ENCODE measurements at regions not wholly inside any gene's neighbourhood (a gene's known extent, or its start where the extent isn't known, plus 50 kb on each side); places are given as distances from the start of the nearest gene placed in this dataset.

GRCh38 chr7:121525155-121525819 is 129.2 kb upstream of the FAM3C start:
- DNase-seq (ENCODE audit: low read depth), result no peak

GRCh38 chr7:121521711-121522400 is 125.7 kb upstream of the FAM3C start:
- DNase-seq (ENCODE audit: low read depth), result no peak

GRCh38 chr7:121520911-121521310 is 124.8 kb upstream of the FAM3C start:
- DNase-seq (ENCODE audit: low read depth), result no peak

- DNase-seq (ENCODE audit: low read depth), result no peak
Measured at GRCh38 chr7:121519548-121520521, 123.7 kb upstream of the FAM3C start.

GRCh38 chr7:121517591-121517990 is 121.5 kb upstream of the FAM3C start:
- DNase-seq (ENCODE audit: low read depth), result no peak

- no peak for DNase-seq (ENCODE audit: low read depth)
Measured at GRCh38 chr7:121516821-121517220, 120.7 kb upstream of the FAM3C start.

- no peak for DNase-seq (ENCODE audit: low read depth)
Measured at GRCh38 chr7:121515630-121516401, 119.7 kb upstream of the FAM3C start.

- no peak for DNase-seq (ENCODE audit: low read depth)
Measured at GRCh38 chr7:121515229-121515628, 119.1 kb upstream of the FAM3C start.

- DNase-seq (ENCODE audit: low read depth), result no peak
Measured at GRCh38 chr7:121513105-121513504, 117.0 kb upstream of the FAM3C start.

- DNase-seq (ENCODE audit: low read depth), result no peak
Measured at GRCh38 chr7:121510858-121511482, 114.9 kb upstream of the FAM3C start.

GRCh38 chr7:121510302-121510701 is 114.2 kb upstream of the FAM3C start:
- DNase-seq (ENCODE audit: low read depth), result no peak

GRCh38 chr7:121505540-121506182 is 109.6 kb upstream of the FAM3C start:
- no peak for DNase-seq (ENCODE audit: low read depth)

GRCh38 chr7:121505021-121505420 is 108.9 kb upstream of the FAM3C start:
- no peak for DNase-seq (ENCODE audit: low read depth)

- DNase-seq (ENCODE audit: low read depth), result no peak
Measured at GRCh38 chr7:121504482-121504881, 108.4 kb upstream of the FAM3C start.

- no peak for DNase-seq (ENCODE audit: low read depth)
Measured at GRCh38 chr7:121503730-121504129, 107.6 kb upstream of the FAM3C start.

- no peak for DNase-seq (ENCODE audit: low read depth)
Measured at GRCh38 chr7:121503039-121503438, 106.9 kb upstream of the FAM3C start.

- no peak for DNase-seq (ENCODE audit: low read depth)
Measured at GRCh38 chr7:121501566-121501965, 105.5 kb upstream of the FAM3C start.

- DNase-seq (ENCODE audit: low read depth), result no peak
Measured at GRCh38 chr7:121500360-121501058, 104.4 kb upstream of the FAM3C start.

- no peak for DNase-seq (ENCODE audit: low read depth)
Measured at GRCh38 chr7:121499624-121500023, 103.5 kb upstream of the FAM3C start.

- no peak for DNase-seq (ENCODE audit: low read depth)
Measured at GRCh38 chr7:121498816-121499215, 102.7 kb upstream of the FAM3C start.

Measured in stimulated activated CD8-positive, alpha-beta memory T cell treated with anti-CD3 and anti-CD28 coated beads, Interleukin-7, amount 100 ng/mL, for 24 hours (primary cell).